ENCODE measurements at regions not wholly inside any gene's neighbourhood (a gene's known extent, or its start where the extent isn't known, plus 50 kb on each side); places are given as distances from the start of the nearest gene placed in this dataset.

- no peak overlapping the region for H3K4me3 ChIP-seq (ENCODE audit: low read depth, low read length)
- TF ChIP-seq, protein P1, sequence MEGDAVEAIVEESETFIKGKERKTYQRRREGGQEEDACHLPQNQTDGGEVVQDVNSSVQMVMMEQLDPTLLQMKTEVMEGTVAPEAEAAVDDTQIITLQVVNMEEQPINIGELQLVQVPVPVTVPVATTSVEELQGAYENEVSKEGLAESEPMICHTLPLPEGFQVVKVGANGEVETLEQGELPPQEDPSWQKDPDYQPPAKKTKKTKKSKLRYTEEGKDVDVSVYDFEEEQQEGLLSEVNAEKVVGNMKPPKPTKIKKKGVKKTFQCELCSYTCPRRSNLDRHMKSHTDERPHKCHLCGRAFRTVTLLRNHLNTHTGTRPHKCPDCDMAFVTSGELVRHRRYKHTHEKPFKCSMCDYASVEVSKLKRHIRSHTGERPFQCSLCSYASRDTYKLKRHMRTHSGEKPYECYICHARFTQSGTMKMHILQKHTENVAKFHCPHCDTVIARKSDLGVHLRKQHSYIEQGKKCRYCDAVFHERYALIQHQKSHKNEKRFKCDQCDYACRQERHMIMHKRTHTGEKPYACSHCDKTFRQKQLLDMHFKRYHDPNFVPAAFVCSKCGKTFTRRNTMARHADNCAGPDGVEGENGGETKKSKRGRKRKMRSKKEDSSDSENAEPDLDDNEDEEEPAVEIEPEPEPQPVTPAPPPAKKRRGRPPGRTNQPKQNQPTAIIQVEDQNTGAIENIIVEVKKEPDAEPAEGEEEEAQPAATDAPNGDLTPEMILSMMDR (IDR thresholded peaks at IDR 0.05; ENCODE audit: low read depth, low read length, missing control alignments), result no peak
- no peak for DNase-seq (ENCODE audit: low read depth)
Observed at GRCh38 chr1:208298593-208299269, 54.5 kb upstream of the PLXNA2 start.

DNA sequence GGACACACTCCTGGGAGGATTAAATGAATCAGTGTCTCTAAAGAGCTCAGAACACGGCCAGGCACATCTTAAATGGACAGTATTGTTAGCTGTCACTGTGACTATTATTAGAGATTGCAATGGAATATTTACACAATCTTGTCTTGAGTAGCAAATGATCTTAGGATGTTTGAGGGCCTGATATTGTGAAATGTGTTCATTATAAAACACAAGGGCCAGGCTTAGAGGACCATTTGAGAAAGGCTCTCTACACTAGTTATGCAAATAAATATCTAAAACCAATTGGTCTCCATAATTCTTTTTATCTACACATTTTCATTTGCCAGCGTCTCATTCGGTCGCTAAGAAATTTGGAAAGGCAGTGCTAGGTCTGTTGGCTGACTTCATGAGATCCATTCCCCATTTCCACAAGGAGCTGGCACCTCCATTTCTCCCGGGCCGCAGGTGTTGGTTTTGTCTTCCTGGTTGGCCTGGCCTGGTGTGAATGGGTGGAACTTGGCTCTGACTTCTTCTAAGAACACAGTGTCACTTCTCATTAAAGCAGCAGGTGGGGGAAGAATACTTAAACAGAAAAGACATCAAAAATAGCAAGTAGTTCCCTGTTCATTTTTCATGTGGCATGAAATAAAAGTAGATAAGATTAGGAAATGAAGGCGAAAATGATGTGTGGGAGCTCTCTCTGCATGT lies 56.0 kb upstream of the PLXNA2 start:
- H3K4me3 ChIP-seq (ENCODE audit: low read depth, low read length), result no peak overlapping the region
- no peak for DNase-seq (ENCODE audit: low read depth)
- TF ChIP-seq, protein P1 (IDR thresholded peaks at IDR 0.05; ENCODE audit: low read depth, low read length, missing control alignments), result no peak

- TF ChIP-seq, protein P1 (IDR thresholded peaks at IDR 0.05; ENCODE audit: low read depth, low read length, missing control alignments), result no peak
- no peak overlapping the region for H3K4me3 ChIP-seq (ENCODE audit: low read depth, low read length)
- DNase-seq (ENCODE audit: low read depth), result no peak
Observed at GRCh38 chr1:208302699-208303238, 58.6 kb upstream of the PLXNA2 start.

DNA sequence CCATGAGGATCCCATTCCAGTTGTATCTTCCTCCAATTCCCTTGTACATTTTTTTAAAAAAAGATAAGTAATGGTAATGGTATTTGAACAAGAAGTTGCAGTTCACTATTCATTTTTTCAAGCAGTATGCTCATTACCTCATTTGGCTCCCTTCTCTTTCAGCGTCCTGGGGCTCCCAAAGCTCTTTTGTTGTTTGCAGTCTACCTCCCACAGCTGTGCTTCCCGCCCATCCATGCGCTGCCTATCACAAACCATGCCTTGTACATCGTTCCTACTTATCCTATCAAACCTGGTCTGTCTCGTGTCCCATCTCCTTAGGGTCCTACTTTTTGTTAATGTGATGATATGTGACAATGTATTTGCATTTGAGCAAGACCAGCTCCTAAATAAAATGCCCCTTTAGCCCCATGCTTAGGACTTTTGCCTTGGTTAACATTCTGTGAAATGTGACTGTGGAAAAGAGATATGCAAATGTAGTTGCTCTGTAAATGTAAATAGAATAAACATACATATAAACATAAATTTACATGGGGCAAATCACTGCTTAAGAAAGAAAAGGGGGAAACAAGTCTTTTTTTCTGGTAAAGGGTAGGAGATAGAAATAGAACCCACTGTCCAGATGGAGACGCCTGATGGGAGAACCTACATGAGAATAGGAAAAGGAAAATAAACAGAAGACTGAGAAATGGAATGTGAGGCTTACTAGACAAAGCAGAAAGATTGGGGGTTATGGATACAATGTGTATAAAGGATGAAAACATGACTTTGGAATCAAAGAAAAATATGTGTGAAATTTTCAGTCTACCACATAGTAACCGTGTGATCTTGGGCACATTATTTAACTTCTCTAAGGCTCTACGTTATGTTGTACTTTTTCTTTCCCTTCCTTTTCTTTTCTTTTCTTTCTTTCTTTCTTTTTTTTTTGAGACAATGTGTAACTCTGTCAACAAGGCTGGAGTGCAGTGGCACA lies 59.8 kb upstream of the PLXNA2 start:
- H3K4me3 ChIP-seq (ENCODE audit: low read depth, low read length), result no peak overlapping the region
- TF ChIP-seq, protein P1 (IDR thresholded peaks at IDR 0.05; ENCODE audit: low read depth, low read length, missing control alignments), result no peak
- no peak for DNase-seq (ENCODE audit: low read depth)

- DNase-seq (ENCODE audit: low read depth), result no peak
- TF ChIP-seq, protein P1 (IDR thresholded peaks at IDR 0.05; ENCODE audit: low read depth, low read length, missing control alignments), result no peak
- no peak overlapping the region for H3K4me3 ChIP-seq (ENCODE audit: low read depth, low read length)
Observed at GRCh38 chr1:208308221-208308620, 64.0 kb upstream of the PLXNA2 start.

- TF ChIP-seq, protein P1 (IDR thresholded peaks at IDR 0.05; ENCODE audit: low read depth, low read length, missing control alignments), result no peak
- H3K4me3 ChIP-seq (ENCODE audit: low read depth, low read length), result no peak overlapping the region
- DNase-seq (ENCODE audit: low read depth), result no peak
Observed at GRCh38 chr1:208309771-208310170, 65.6 kb upstream of the PLXNA2 start.
